ENCODE measurements at regions not wholly inside any gene's neighbourhood (a gene's known extent, or its start where the extent isn't known, plus 50 kb on each side); places are given as distances from the start of the nearest gene placed in this dataset.

DNA sequence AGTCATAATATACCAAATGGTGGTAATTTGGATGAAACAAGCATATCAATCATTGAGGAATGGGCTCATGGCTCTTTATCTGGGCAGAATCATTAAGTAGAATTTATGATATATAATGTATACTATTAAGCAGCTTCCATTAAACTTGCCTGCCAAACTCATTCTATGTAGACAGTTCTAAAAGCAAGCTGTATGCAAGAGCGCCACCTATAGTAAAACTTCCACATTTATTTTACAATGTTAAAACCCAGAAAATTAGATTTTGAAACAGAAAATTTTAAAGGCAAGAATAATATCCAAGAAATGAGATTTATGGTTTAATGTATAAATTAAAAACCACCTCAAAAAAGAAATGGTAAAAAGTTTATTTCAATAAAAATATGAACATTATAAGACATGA lies 161.5 kb downstream of the MZT1 start:
- Histone ChIP-seq H3K27ac (no peak overlapping the region), H3K36me3 (no peaks in the 10 kb centered on the region), H3K9ac (ENCODE audit: low read depth in 2 of 2, low read length in 2 of 2) (no peak overlapping the region), H3K4me1 (no peaks in the 10 kb centered on the region), H3K9me3 (no peaks in the 10 kb centered on the region), H3K4me3 (no peak overlapping the region), H3K27me3 (no peaks in the 10 kb centered on the region)
- no peak for DNase-seq
- TF ChIP-seq, protein P1, sequence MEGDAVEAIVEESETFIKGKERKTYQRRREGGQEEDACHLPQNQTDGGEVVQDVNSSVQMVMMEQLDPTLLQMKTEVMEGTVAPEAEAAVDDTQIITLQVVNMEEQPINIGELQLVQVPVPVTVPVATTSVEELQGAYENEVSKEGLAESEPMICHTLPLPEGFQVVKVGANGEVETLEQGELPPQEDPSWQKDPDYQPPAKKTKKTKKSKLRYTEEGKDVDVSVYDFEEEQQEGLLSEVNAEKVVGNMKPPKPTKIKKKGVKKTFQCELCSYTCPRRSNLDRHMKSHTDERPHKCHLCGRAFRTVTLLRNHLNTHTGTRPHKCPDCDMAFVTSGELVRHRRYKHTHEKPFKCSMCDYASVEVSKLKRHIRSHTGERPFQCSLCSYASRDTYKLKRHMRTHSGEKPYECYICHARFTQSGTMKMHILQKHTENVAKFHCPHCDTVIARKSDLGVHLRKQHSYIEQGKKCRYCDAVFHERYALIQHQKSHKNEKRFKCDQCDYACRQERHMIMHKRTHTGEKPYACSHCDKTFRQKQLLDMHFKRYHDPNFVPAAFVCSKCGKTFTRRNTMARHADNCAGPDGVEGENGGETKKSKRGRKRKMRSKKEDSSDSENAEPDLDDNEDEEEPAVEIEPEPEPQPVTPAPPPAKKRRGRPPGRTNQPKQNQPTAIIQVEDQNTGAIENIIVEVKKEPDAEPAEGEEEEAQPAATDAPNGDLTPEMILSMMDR (IDR thresholded peaks at IDR 0.05): peak; percentile 61
- intact Hi-C loops (cut with DNase I): no loop called here

DNA sequence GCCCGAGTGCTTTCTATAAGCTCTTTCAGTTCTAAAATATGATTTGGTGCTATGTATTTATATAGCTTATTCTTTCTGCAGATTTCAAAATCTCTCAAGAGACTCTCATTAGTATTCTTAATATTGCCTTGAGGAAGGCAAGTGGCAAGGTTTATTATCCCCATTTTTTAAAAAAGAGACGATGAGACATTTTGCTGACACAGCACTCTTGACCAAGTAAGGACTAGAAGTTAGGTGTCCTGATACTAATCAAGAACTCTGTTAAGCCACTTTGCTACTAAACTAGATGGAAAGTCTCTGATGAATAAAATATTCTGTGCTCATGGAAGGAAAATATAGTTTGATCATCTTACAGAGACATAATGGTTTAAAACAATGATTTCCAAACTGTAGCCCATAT lies 164.7 kb downstream of the MZT1 start:
- Histone ChIP-seq H3K36me3 (no peaks in the 10 kb centered on the region), H3K4me3 (no peak overlapping the region), H3K4me1 (no peaks in the 10 kb centered on the region), H3K9me3 (no peaks in the 10 kb centered on the region), H3K27ac (no peak overlapping the region), H3K27me3 (no peaks in the 10 kb centered on the region), H3K9ac (ENCODE audit: low read depth in 2 of 2, low read length in 2 of 2) (no peak overlapping the region)
- DNase-seq: no peak
- TF ChIP-seq, protein P1 (IDR thresholded peaks at IDR 0.05): no peak
- intact Hi-C loops (cut with DNase I): no loop called here

DNA sequence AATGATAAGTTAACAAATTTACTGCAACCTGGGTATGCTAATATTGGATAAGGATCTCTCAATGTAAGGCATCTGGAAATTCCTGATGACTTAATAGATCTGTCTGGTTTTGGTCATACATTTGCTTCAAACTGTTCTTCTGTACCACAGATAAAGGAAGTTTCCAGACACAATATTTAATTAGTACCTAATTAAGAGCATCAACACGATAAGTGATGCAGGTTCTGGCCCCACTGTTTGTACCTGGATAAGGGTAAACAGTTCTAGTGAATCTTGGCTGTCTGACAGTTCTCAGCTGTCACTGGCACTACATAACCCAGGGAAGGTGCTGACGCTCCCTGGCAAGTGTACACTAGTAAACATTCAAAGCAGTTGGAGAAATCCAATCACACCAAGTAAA lies 165.6 kb downstream of the MZT1 start:
- intact Hi-C loops (cut with DNase I): no loop called here
- no peaks in the 10 kb centered on the region for H3K4me1 ChIP-seq
- no peaks in the 10 kb centered on the region for H3K9me3 ChIP-seq
- TF ChIP-seq, protein P1 (IDR thresholded peaks at IDR 0.05): no peak
- H3K27me3 ChIP-seq: no peaks in the 10 kb centered on the region
- no peak overlapping the region for H3K9ac ChIP-seq (ENCODE audit: low read depth in 2 of 2, low read length in 2 of 2)
- no peak for DNase-seq
- no peaks in the 10 kb centered on the region for H3K36me3 ChIP-seq
- H3K4me3 ChIP-seq: no peak overlapping the region
- no peak overlapping the region for H3K27ac ChIP-seq

DNA sequence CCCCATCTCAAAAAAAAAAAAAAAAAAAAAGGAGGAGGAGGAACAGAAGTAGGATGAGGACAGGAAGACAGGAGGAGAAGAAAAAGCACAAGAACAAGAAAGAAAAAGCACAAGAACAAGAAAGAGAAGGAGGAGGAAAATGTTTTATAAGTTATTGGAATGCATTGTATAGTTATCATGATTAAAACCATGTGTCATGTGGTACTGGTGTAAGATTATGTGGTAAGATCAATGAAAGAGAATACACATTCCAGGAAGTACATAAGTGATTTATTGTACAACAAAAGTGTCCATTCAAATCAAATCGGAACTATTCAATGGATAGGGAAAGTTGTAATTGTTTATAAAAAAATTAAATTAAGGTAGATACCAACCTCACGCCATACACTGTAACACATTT lies 167.7 kb downstream of the MZT1 start:
- Histone ChIP-seq H3K27me3 (no peaks in the 10 kb centered on the region), H3K4me1 (no peaks in the 10 kb centered on the region), H3K27ac (no peak overlapping the region), H3K9ac (ENCODE audit: low read depth in 2 of 2, low read length in 2 of 2) (no peak overlapping the region), H3K36me3 (no peaks in the 10 kb centered on the region), H3K9me3 (no peaks in the 10 kb centered on the region), H3K4me3 (no peak overlapping the region)
- no peak for DNase-seq
- TF ChIP-seq, protein P1 (IDR thresholded peaks at IDR 0.05): no peak
- intact Hi-C loops (cut with DNase I): no loop called here

DNA sequence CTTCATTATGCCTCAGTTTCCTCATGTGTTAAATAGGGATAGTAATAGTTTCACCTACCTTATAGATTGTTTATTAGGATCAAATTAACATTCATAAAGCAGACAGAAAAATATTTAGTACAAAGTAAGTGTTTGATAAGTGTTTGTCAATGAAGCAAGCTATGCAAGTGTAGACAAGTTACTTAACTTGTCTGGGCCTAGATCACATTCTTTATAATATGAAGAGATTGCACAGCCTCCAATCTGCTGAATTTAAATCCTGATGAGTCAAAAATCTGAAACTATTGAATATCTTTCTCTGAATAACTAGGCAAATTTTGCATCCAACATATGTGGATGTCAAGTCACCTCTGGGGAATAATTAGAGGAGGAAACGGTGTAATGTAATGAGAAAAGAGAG lies 170.5 kb downstream of the MZT1 start:
- no peaks in the 10 kb centered on the region for H3K4me1 ChIP-seq
- H3K27ac ChIP-seq: no peak overlapping the region
- intact Hi-C loops (cut with DNase I): no loop called here
- H3K36me3 ChIP-seq: no peaks in the 10 kb centered on the region
- H3K4me3 ChIP-seq: no peak overlapping the region
- no peak for DNase-seq
- TF ChIP-seq, protein P1 (IDR thresholded peaks at IDR 0.05): no peak
- no peaks in the 10 kb centered on the region for H3K9me3 ChIP-seq
- H3K9ac ChIP-seq (ENCODE audit: low read depth in 2 of 2, low read length in 2 of 2): no peak overlapping the region
- no peaks in the 10 kb centered on the region for H3K27me3 ChIP-seq

DNA sequence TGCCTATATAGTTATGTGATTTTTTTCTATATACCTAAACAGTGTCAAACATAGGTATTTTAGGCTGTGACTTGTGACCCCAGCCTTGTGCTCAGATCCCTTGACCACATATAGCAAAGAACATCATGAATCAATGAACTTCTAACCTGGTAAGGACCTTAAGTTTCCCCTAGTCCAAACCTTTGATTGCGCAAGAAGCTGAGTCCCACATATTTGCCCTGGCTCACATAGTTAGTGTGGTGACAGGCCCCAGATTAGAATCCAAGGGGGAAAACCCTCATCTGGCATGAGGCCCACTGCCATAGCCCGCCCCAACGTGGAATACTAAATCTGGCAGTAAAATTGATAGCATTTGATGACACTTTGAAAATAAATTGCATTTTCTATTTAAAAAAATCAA lies 171.8 kb downstream of the MZT1 start:
- no peaks in the 10 kb centered on the region for H3K9me3 ChIP-seq
- no peaks in the 10 kb centered on the region for H3K36me3 ChIP-seq

More for the DNA sequence above, 171.8 kb downstream of the MZT1 start:
- no peaks in the 10 kb centered on the region for H3K27me3 ChIP-seq
- H3K4me3 ChIP-seq: no peak overlapping the region
- intact Hi-C loops (cut with DNase I): no loop called here
- no peak for DNase-seq
- H3K9ac ChIP-seq (ENCODE audit: low read depth in 2 of 2, low read length in 2 of 2): no peak overlapping the region
- H3K4me1 ChIP-seq: no peaks in the 10 kb centered on the region
- no peak overlapping the region for H3K27ac ChIP-seq
- TF ChIP-seq, protein P1 (IDR thresholded peaks at IDR 0.05): no peak

All from colonic mucosa (tissue), 4 donors.